ENCODE measurements at regions not wholly inside any gene's neighbourhood (a gene's known extent, or its start where the extent isn't known, plus 50 kb on each side); places are given as distances from the start of the nearest gene placed in this dataset.
"Not testable (repeated sequence)": the region's sequence is repeated elsewhere in the genome, so short reads cannot be mapped to it uniquely, and the experiment has no call there.

- DNase-seq (ENCODE audit: low spot score) (no peak), ATAC-seq (peak; percentile 25)
- intact Hi-C loops (cut with DNase I): no loop called here
Observed at GRCh38 chr2:8242739-8243138, 439.1 kb upstream of the ID2 start.

- intact Hi-C loops (cut with DNase I): no loop called here
- ATAC-seq (no peak), DNase-seq (ENCODE audit: low spot score) (no peak)
Observed at GRCh38 chr2:8243748-8244400, 438.0 kb upstream of the ID2 start.

GRCh38 chr2:8244639-8245038 is 437.2 kb upstream of the ID2 start:
- DNase-seq (ENCODE audit: low spot score): no peak
- no peak for ATAC-seq
- intact Hi-C loops (cut with DNase I): no loop called here

- intact Hi-C loops (cut with DNase I): no loop called here
- ATAC-seq (no peak), DNase-seq (ENCODE audit: low spot score) (no peak)
Observed at GRCh38 chr2:8246137-8246536, 435.7 kb upstream of the ID2 start.

GRCh38 chr2:8247905-8248622 is 433.8 kb upstream of the ID2 start:
- DNase-seq (ENCODE audit: low spot score) (no peak), ATAC-seq (peak; percentile 77)
- intact Hi-C loops (cut with DNase I): no loop called here

- intact Hi-C loops (cut with DNase I): no loop called here
- no peak for DNase-seq (ENCODE audit: low spot score)
- ATAC-seq: peak; percentile 74
Observed at GRCh38 chr2:8248623-8248957, 433.3 kb upstream of the ID2 start.

GRCh38 chr2:8249141-8249540 is 432.7 kb upstream of the ID2 start:
- intact Hi-C loops (cut with DNase I): no loop called here
- DNase-seq (ENCODE audit: low spot score) (no peak), ATAC-seq (peak; percentile 64)

GRCh38 chr2:8249769-8250168 is 432.1 kb upstream of the ID2 start:
- no peak for DNase-seq (ENCODE audit: low spot score)
- intact Hi-C loops (cut with DNase I): no loop called here
- no peak for ATAC-seq

- ATAC-seq; intact Hi-C loops (cut with DNase I); DNase-seq (ENCODE audit: low spot score): not testable (repeated sequence)
Observed at GRCh38 chr2:8250290-8250689, 431.6 kb upstream of the ID2 start.

GRCh38 chr2:8251291-8251690 is 430.6 kb upstream of the ID2 start:
- DNase-seq (ENCODE audit: low spot score) (no peak), ATAC-seq (no peak)
- intact Hi-C loops (cut with DNase I): no loop called here

- no peak for ATAC-seq
- intact Hi-C loops (cut with DNase I): no loop called here
- DNase-seq (ENCODE audit: low spot score): no peak
Observed at GRCh38 chr2:8251856-8252255, 430.0 kb upstream of the ID2 start.

- intact Hi-C loops (cut with DNase I): no loop called here
- no peak for DNase-seq (ENCODE audit: low spot score)
- ATAC-seq: no peak
Observed at GRCh38 chr2:8252997-8253694, 428.7 kb upstream of the ID2 start.

- intact Hi-C loops (cut with DNase I): no loop called here
- no peak for DNase-seq (ENCODE audit: low spot score)
- no peak for ATAC-seq
Observed at GRCh38 chr2:8253781-8254180, 428.1 kb upstream of the ID2 start.

- intact Hi-C loops (cut with DNase I); ATAC-seq; DNase-seq (ENCODE audit: low spot score): not testable (repeated sequence)
Observed at GRCh38 chr2:8254214-8254613, 427.6 kb upstream of the ID2 start.

- ATAC-seq: no peak
- intact Hi-C loops (cut with DNase I): no loop called here
- no peak for DNase-seq (ENCODE audit: low spot score)
Observed at GRCh38 chr2:8254791-8255447, 426.9 kb upstream of the ID2 start.

GRCh38 chr2:8255448-8255800 is 426.4 kb upstream of the ID2 start:
- DNase-seq (ENCODE audit: low spot score) (no peak), ATAC-seq (no peak)
- intact Hi-C loops (cut with DNase I): no loop called here

- DNase-seq (ENCODE audit: low spot score): no peak
- intact Hi-C loops (cut with DNase I): no loop called here
- no peak for ATAC-seq
Observed at GRCh38 chr2:8256905-8257304, 425.0 kb upstream of the ID2 start.

- ATAC-seq (no peak), DNase-seq (ENCODE audit: low spot score) (no peak)
- intact Hi-C loops (cut with DNase I): no loop called here
Observed at GRCh38 chr2:8257502-8257901, 424.4 kb upstream of the ID2 start.

- intact Hi-C loops (cut with DNase I): no loop called here
- ATAC-seq (no peak), DNase-seq (ENCODE audit: low spot score) (no peak)
Observed at GRCh38 chr2:8258406-8258805, 423.4 kb upstream of the ID2 start.
